ENCODE measurements at regions not wholly inside any gene's neighbourhood (a gene's known extent, or its start where the extent isn't known, plus 50 kb on each side); places are given as distances from the start of the nearest gene placed in this dataset.

GRCh38 chr5:168172760-168173223 lies 118.7 kb upstream of the WWC1 start:
- ATAC-seq (ENCODE audit: low read depth) (no peak), DNase-seq (ENCODE audit: low spot score) (no peak)
- Histone ChIP-seq H3K27ac (ENCODE audit: poor library complexity, severe bottlenecking) (no peak overlapping the region), H3K9me3 (ENCODE audit: severe bottlenecking) (no peaks in the 10 kb centered on the region), H3K36me3 (ENCODE audit: low read depth) (no peaks in the 10 kb centered on the region), H3K4me1 (ENCODE audit: insufficient read depth, poor library complexity, severe bottlenecking) (no peaks in the 10 kb centered on the region), H3K27me3 (ENCODE audit: insufficient read depth, poor library complexity, severe bottlenecking) (no peaks in the 10 kb centered on the region), H3K4me3 (ENCODE audit: severe bottlenecking) (no peak overlapping the region)
- TF ChIP-seq CTCF (IDR thresholded peaks at IDR 0.05; ENCODE audit: poor library complexity, severe bottlenecking) = no peak

- DNase-seq (ENCODE audit: low spot score) = no peak
- Histone ChIP-seq H3K4me3 (ENCODE audit: severe bottlenecking) (no peak overlapping the region), H3K9me3 (ENCODE audit: severe bottlenecking) (no peaks in the 10 kb centered on the region), H3K27me3 (ENCODE audit: insufficient read depth, poor library complexity, severe bottlenecking) (no peaks in the 10 kb centered on the region), H3K36me3 (ENCODE audit: low read depth) (no peaks in the 10 kb centered on the region), H3K4me1 (ENCODE audit: insufficient read depth, poor library complexity, severe bottlenecking) (no peaks in the 10 kb centered on the region), H3K27ac (ENCODE audit: poor library complexity, severe bottlenecking) (no peak overlapping the region)
- no peak for TF ChIP-seq CTCF (IDR thresholded peaks at IDR 0.05; ENCODE audit: poor library complexity, severe bottlenecking)
- no peak for ATAC-seq (ENCODE audit: low read depth)
These were observed 117.1 kb upstream of the WWC1 start for GRCh38 chr5:168174376-168174775.

- no peak for DNase-seq (ENCODE audit: low spot score)
- no peak overlapping the region for H3K4me3 ChIP-seq (ENCODE audit: severe bottlenecking)
- H3K36me3 ChIP-seq (ENCODE audit: low read depth) = no peaks in the 10 kb centered on the region
- TF ChIP-seq CTCF (IDR thresholded peaks at IDR 0.05; ENCODE audit: poor library complexity, severe bottlenecking) = no peak
- no peak overlapping the region for H3K27ac ChIP-seq (ENCODE audit: poor library complexity, severe bottlenecking)
- H3K27me3 ChIP-seq (ENCODE audit: insufficient read depth, poor library complexity, severe bottlenecking) = no peaks in the 10 kb centered on the region
- H3K9me3 ChIP-seq (ENCODE audit: severe bottlenecking) = no peaks in the 10 kb centered on the region
- no peak for ATAC-seq (ENCODE audit: low read depth)
- no peaks in the 10 kb centered on the region for H3K4me1 ChIP-seq (ENCODE audit: insufficient read depth, poor library complexity, severe bottlenecking)
These were observed 115.2 kb upstream of the WWC1 start for GRCh38 chr5:168176251-168176650.

- TF ChIP-seq CTCF (IDR thresholded peaks at IDR 0.05; ENCODE audit: poor library complexity, severe bottlenecking) = no peak
- Histone ChIP-seq H3K27me3 (ENCODE audit: insufficient read depth, poor library complexity, severe bottlenecking) (no peaks in the 10 kb centered on the region), H3K4me1 (ENCODE audit: insufficient read depth, poor library complexity, severe bottlenecking) (no peaks in the 10 kb centered on the region), H3K36me3 (ENCODE audit: low read depth) (no peaks in the 10 kb centered on the region), H3K9me3 (ENCODE audit: severe bottlenecking) (no peaks in the 10 kb centered on the region), H3K4me3 (ENCODE audit: severe bottlenecking) (no peak overlapping the region), H3K27ac (ENCODE audit: poor library complexity, severe bottlenecking) (no peak overlapping the region)
- ATAC-seq (ENCODE audit: low read depth) (no peak), DNase-seq (ENCODE audit: low spot score) (no peak)
These were observed 114.5 kb upstream of the WWC1 start for GRCh38 chr5:168176941-168177340.

GRCh38 chr5:168177831-168178450 lies 113.5 kb upstream of the WWC1 start:
- no peak for ATAC-seq (ENCODE audit: low read depth)

More at GRCh38 chr5:168177831-168178450, 113.5 kb upstream of the WWC1 start:
- no peak for DNase-seq (ENCODE audit: low spot score)
- no peaks in the 10 kb centered on the region for H3K36me3 ChIP-seq (ENCODE audit: low read depth)
- no peak overlapping the region for H3K27ac ChIP-seq (ENCODE audit: poor library complexity, severe bottlenecking)
- no peaks in the 10 kb centered on the region for H3K4me1 ChIP-seq (ENCODE audit: insufficient read depth, poor library complexity, severe bottlenecking)
- H3K27me3 ChIP-seq (ENCODE audit: insufficient read depth, poor library complexity, severe bottlenecking) = no peaks in the 10 kb centered on the region
- no peak for TF ChIP-seq CTCF (IDR thresholded peaks at IDR 0.05; ENCODE audit: poor library complexity, severe bottlenecking)
- H3K9me3 ChIP-seq (ENCODE audit: severe bottlenecking) = no peaks in the 10 kb centered on the region
- H3K4me3 ChIP-seq (ENCODE audit: severe bottlenecking) = no peak overlapping the region
